Fibroblast of mammary gland (primary cell): ENCODE measurements at regions not wholly inside any gene's neighbourhood (a gene's known extent, or its start where the extent isn't known, plus 50 kb on each side); places are given as distances from the start of the nearest gene placed in this dataset.

Source experiments
- DNase-seq: peaks from one replicate; pipeline ENCODE4 v3.0.0-alpha.2; 2010; ENCODE audit warnings: low read depth
- H3K4me3 ChIP-seq: 2 replicates; pipeline ENCODE4 v1.5.1; 2011; ENCODE audit warnings: low read depth, mild to moderate bottlenecking, low read length, moderate library complexity; ENCODE audit not compliant: control insufficient read depth
- CTCF ChIP-seq: conservative IDR thresholded peaks from 2 replicates; pipeline ENCODE4 v1.5.1; 2011; ENCODE audit warnings: low read depth, low read length, inconsistent platforms; ENCODE audit not compliant: control insufficient read depth, insufficient read depth

GRCh38 chr1:185419718-185420117 lies 102.7 kb upstream of the IVNS1ABP start:
- DNase-seq, result no peak
- no peak for TF ChIP-seq CTCF
- no peak overlapping the region for H3K4me3 ChIP-seq

GRCh38 chr1:185418472-185418871 lies 101.4 kb upstream of the IVNS1ABP start:
- no peak for DNase-seq
- no peak for TF ChIP-seq CTCF
- no peak overlapping the region for H3K4me3 ChIP-seq

GRCh38 chr1:185412385-185413087 lies 95.5 kb upstream of the IVNS1ABP start:
- no peak for TF ChIP-seq CTCF
- no peak overlapping the region for H3K4me3 ChIP-seq
- no peak for DNase-seq

GRCh38 chr1:185409763-185410528 lies 92.9 kb upstream of the IVNS1ABP start:
- peak; percentile 15 for DNase-seq
- H3K4me3 ChIP-seq, result no peak overlapping the region
- no peak for TF ChIP-seq CTCF

GRCh38 chr1:185409345-185409744 lies 92.3 kb upstream of the IVNS1ABP start:
- no peak overlapping the region for H3K4me3 ChIP-seq
- TF ChIP-seq CTCF, result no peak
- no peak for DNase-seq

GRCh38 chr1:185408700-185409270 lies 91.7 kb upstream of the IVNS1ABP start:
- no peak overlapping the region for H3K4me3 ChIP-seq
- no peak for TF ChIP-seq CTCF
- DNase-seq, result peak; percentile 12
